Suprapubic skin (tissue), 4 donors: ENCODE measurements at regions not wholly inside any gene's neighbourhood (a gene's known extent, or its start where the extent isn't known, plus 50 kb on each side); places are given as distances from the start of the nearest gene placed in this dataset.

Experiments
- DNase-seq, 2 donors: peaks; one replicate each; pipeline ENCODE4 v3.0.0-alpha.2; 2019; ENCODE audit warnings: low spot score in 2 of 2
- H3K27ac ChIP-seq: fragments of 200-600 bp; sonication (generic); one replicate; pipeline ENCODE4 v1.5.1; 2019
- H3K27me3 ChIP-seq: fragments of 200-600 bp; sonication (generic); one replicate; pipeline ENCODE4 v1.5.1; 2019
- H3K36me3 ChIP-seq: fragments of 200-600 bp; sonication (generic); one replicate; pipeline ENCODE4 v1.5.1; 2019
- H3K4me1 ChIP-seq: fragments of 200-600 bp; sonication (generic); one replicate; pipeline ENCODE4 v1.5.1; 2019
- H3K4me3 ChIP-seq: fragments of 200-600 bp; sonication (generic); one replicate; pipeline ENCODE4 v1.5.1; 2019; ENCODE audit warnings: mild to moderate bottlenecking
- H3K9me3 ChIP-seq: fragments of 200-600 bp; sonication (generic); one replicate; pipeline ENCODE4 v1.5.1; 2019
- EP300 ChIP-seq: sonication (generic); formaldehyde crosslinking; IDR thresholded peaks from one replicate; pipeline ENCODE4 v1.6.1; 2017; ENCODE audit warnings: antibody characterized with exemption
- POLR2A ChIP-seq, 2 donors: fragments of 450-650 bp; IDR thresholded peaks; one replicate each; pipeline ENCODE4 v1.6.1; 2017; ENCODE audit warnings: antibody characterized with exemption in 2 of 2, mild to moderate bottlenecking in 2 of 2, moderate library complexity in 2 of 2
- POLR2AphosphoS5 ChIP-seq, 3 donors: sonication (generic); formaldehyde crosslinking; IDR thresholded peaks; one replicate each; pipeline ENCODE4 v1.6.1; 2017; ENCODE audit warnings: antibody characterized with exemption in 3 of 3
- WGBS: methylation state at CpG from one replicate; pipeline ENCODE4 v1.1.5; 2018; 5-methylcytosine and 5-hydroxymethylcytosine counted together
- TF ChIP-seq, protein P1 (sequence below), 2 donors: fragments of 200-600 bp in 1 of 2; fragments of 450-650 bp in 1 of 2; sonication (generic) in 1 of 2; IDR thresholded peaks; one replicate each; pipeline ENCODE4 v1.5.1; 2016 to 2019; ENCODE audit warnings: antibody characterized with exemption in 2 of 2, mild to moderate bottlenecking in 1 of 2, moderate library complexity in 1 of 2

- Histone ChIP-seq H3K4me3 (no peak overlapping the region), H3K27me3 (no peaks in the 10 kb centered on the region), H3K4me1 (no peaks in the 10 kb centered on the region), H3K36me3 (no peaks in the 10 kb centered on the region), H3K9me3 (no peaks in the 10 kb centered on the region), H3K27ac (no peak overlapping the region)
- TF ChIP-seq, protein P1, sequence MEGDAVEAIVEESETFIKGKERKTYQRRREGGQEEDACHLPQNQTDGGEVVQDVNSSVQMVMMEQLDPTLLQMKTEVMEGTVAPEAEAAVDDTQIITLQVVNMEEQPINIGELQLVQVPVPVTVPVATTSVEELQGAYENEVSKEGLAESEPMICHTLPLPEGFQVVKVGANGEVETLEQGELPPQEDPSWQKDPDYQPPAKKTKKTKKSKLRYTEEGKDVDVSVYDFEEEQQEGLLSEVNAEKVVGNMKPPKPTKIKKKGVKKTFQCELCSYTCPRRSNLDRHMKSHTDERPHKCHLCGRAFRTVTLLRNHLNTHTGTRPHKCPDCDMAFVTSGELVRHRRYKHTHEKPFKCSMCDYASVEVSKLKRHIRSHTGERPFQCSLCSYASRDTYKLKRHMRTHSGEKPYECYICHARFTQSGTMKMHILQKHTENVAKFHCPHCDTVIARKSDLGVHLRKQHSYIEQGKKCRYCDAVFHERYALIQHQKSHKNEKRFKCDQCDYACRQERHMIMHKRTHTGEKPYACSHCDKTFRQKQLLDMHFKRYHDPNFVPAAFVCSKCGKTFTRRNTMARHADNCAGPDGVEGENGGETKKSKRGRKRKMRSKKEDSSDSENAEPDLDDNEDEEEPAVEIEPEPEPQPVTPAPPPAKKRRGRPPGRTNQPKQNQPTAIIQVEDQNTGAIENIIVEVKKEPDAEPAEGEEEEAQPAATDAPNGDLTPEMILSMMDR (IDR thresholded peaks at IDR 0.05), result no peak
- TF ChIP-seq EP300 (no peak), POLR2A (IDR thresholded peaks at IDR 0.05) (no peak), POLR2AphosphoS5 (IDR thresholded peaks at IDR 0.05) (no peak)
- WGBS, result 90% methylated on average over 4 of the region's 4 CpGs
- DNase-seq, result no peak
Measured at GRCh38 chr10:60466267-60467201, 76.9 kb upstream of the ANK3 start.

- DNase-seq, result no peak
- H3K36me3 ChIP-seq, result no peaks in the 10 kb centered on the region
- H3K4me3 ChIP-seq, result no peak overlapping the region
- H3K9me3 ChIP-seq, result no peaks in the 10 kb centered on the region
- H3K27me3 ChIP-seq, result no peaks in the 10 kb centered on the region
- TF ChIP-seq, protein P1 (IDR thresholded peaks at IDR 0.05), result no peak
- no peak for TF ChIP-seq POLR2A (IDR thresholded peaks at IDR 0.05)
- no peak for TF ChIP-seq EP300
- no peak for TF ChIP-seq POLR2AphosphoS5 (IDR thresholded peaks at IDR 0.05)
- 50% methylated on average over 2 of the region's 2 CpGs for WGBS
- H3K4me1 ChIP-seq, result no peaks in the 10 kb centered on the region
- no peak overlapping the region for H3K27ac ChIP-seq
Measured at GRCh38 chr10:60465801-60466200, 76.1 kb upstream of the ANK3 start.

GRCh38 chr10:60464659-60465058 lies 75.0 kb upstream of the ANK3 start:
- Histone ChIP-seq H3K36me3 (no peaks in the 10 kb centered on the region), H3K9me3 (no peaks in the 10 kb centered on the region), H3K27me3 (no peaks in the 10 kb centered on the region), H3K4me3 (no peak overlapping the region), H3K27ac (no peak overlapping the region), H3K4me1 (no peaks in the 10 kb centered on the region)
- DNase-seq, result no peak
- TF ChIP-seq, protein P1 (IDR thresholded peaks at IDR 0.05), result no peak
- TF ChIP-seq EP300 (no peak), POLR2A (IDR thresholded peaks at IDR 0.05) (no peak), POLR2AphosphoS5 (IDR thresholded peaks at IDR 0.05) (no peak)
- 81% methylated on average over 3 of the region's 3 CpGs for WGBS

GRCh38 chr10:60463746-60464145 lies 74.1 kb upstream of the ANK3 start:
- Histone ChIP-seq H3K4me1 (no peaks in the 10 kb centered on the region), H3K27ac (no peak overlapping the region), H3K36me3 (no peaks in the 10 kb centered on the region), H3K4me3 (no peak overlapping the region), H3K9me3 (no peaks in the 10 kb centered on the region), H3K27me3 (no peaks in the 10 kb centered on the region)
- no peak for TF ChIP-seq POLR2A (IDR thresholded peaks at IDR 0.05)
- TF ChIP-seq, protein P1 (IDR thresholded peaks at IDR 0.05), result no peak
- TF ChIP-seq EP300, result no peak
- no peak for TF ChIP-seq POLR2AphosphoS5 (IDR thresholded peaks at IDR 0.05)
- DNase-seq, result no peak

DNA sequence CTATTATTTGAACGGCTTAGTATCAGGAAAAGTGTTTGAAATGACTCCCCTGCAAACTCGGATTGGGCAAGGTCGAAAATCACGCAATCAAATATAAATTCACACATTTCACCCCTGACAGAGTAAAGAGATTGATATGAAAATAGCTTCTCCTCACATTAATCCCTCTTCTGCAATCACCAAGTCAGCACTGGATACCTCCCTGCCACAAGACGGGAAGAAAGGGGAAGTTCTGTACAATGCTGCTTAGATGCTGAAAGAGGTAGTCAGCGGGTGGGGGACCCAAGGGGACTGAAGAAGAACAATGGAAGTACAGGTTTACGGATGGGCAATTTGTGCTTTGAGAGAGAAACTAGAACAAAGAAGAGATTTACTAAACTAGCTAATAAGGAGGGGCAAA lies 72.0 kb upstream of the ANK3 start:
- no peak for TF ChIP-seq EP300
- TF ChIP-seq POLR2A (IDR thresholded peaks at IDR 0.05), result no peak
- TF ChIP-seq, protein P1 (IDR thresholded peaks at IDR 0.05), result no peak
- no peak for TF ChIP-seq POLR2AphosphoS5 (IDR thresholded peaks at IDR 0.05)
- Histone ChIP-seq H3K27me3 (no peaks in the 10 kb centered on the region), H3K4me3 (no peak overlapping the region), H3K9me3 (no peaks in the 10 kb centered on the region), H3K4me1 (no peaks in the 10 kb centered on the region), H3K36me3 (no peaks in the 10 kb centered on the region), H3K27ac (no peak overlapping the region)
- no peak for DNase-seq
- WGBS, result 78% methylated on average over 7 of the region's 7 CpGs
